Mesendoderm (in vitro differentiated cells): ENCODE measurements at regions not wholly inside any gene's neighbourhood (a gene's known extent, or its start where the extent isn't known, plus 50 kb on each side); places are given as distances from the start of the nearest gene placed in this dataset.
"Not testable (repeated sequence)": the region's sequence is repeated elsewhere in the genome, so short reads cannot be mapped to it uniquely, and the experiment has no call there.

Experiments
- DNase-seq: peaks from one replicate; pipeline ENCODE4 v3.0.0; 2013
- H2AK5ac ChIP-seq: 2 replicates; pipeline ENCODE4 v1.6.1; 2013; ENCODE audit warnings: low read length, inconsistent platforms
- H2BK120ac ChIP-seq: 2 replicates; pipeline ENCODE4 v1.6.1; 2013; ENCODE audit warnings: low read depth, mild to moderate bottlenecking, low read length, moderate library complexity, mixed read lengths
- H2BK15ac ChIP-seq: replicated peaks from 2 replicates; pipeline ENCODE4 v1.6.1; 2013; ENCODE audit warnings: low read depth, mild to moderate bottlenecking, moderate library complexity
- H2BK5ac ChIP-seq: 2 replicates; pipeline ENCODE4 v1.6.1; 2013; ENCODE audit warnings: low read length, inconsistent platforms
- H3K18ac ChIP-seq: 2 replicates; pipeline ENCODE4 v1.6.1; 2013; ENCODE audit warnings: mild to moderate bottlenecking, low read length, mixed read lengths
- H3K23ac ChIP-seq: one replicate; pipeline ENCODE4 v1.6.1; 2013; ENCODE audit warnings: low read length
- H3K27ac ChIP-seq: 2 replicates; pipeline ENCODE4 v1.5.1; 2013; ENCODE audit warnings: low read depth, mild to moderate bottlenecking, inconsistent platforms, low read length, moderate library complexity
- H3K27me3 ChIP-seq: 2 replicates; pipeline ENCODE4 v1.6.1; 2013; ENCODE audit warnings: low read length, control low read depth, mild to moderate bottlenecking, inconsistent platforms; ENCODE audit not compliant: insufficient read depth, poor library complexity
- H3K36me3 ChIP-seq: 2 replicates; pipeline ENCODE4 v1.6.1; 2013; ENCODE audit warnings: low read length, inconsistent platforms; ENCODE audit not compliant: control insufficient read depth, insufficient read depth
- H3K4ac ChIP-seq: one replicate; pipeline ENCODE4 v1.6.1; 2013; ENCODE audit warnings: low read depth, mild to moderate bottlenecking, low read length, moderate library complexity
- H3K4me1 ChIP-seq: 2 replicates; pipeline ENCODE4 v1.6.1; 2013; ENCODE audit warnings: low read depth, low read length, inconsistent platforms; ENCODE audit not compliant: control insufficient read depth
- H3K4me2 ChIP-seq: 2 replicates; pipeline ENCODE4 v1.6.1; 2013; ENCODE audit warnings: low read length
- H3K4me3 ChIP-seq: 2 replicates; pipeline ENCODE4 v1.5.1; 2013; ENCODE audit warnings: mild to moderate bottlenecking, low read length
- H3K56ac ChIP-seq: one replicate; pipeline ENCODE4 v1.6.1; 2013; ENCODE audit warnings: low read length
- H3K79me1 ChIP-seq: 2 replicates; pipeline ENCODE4 v1.6.1; 2013; ENCODE audit warnings: low read length, inconsistent platforms
- H3K79me2 ChIP-seq: 2 replicates; pipeline ENCODE4 v1.6.1; 2013; ENCODE audit warnings: mild to moderate bottlenecking, low read length; ENCODE audit not compliant: control insufficient read depth, insufficient read depth
- H3K9ac ChIP-seq: 2 replicates; pipeline ENCODE4 v1.6.1; 2013; ENCODE audit warnings: low read length, inconsistent platforms
- H4K5ac ChIP-seq: one replicate; pipeline ENCODE4 v1.6.1; 2013; ENCODE audit warnings: low read length
- H4K8ac ChIP-seq: one replicate; pipeline ENCODE4 v1.6.1; 2013; ENCODE audit warnings: low read depth, mild to moderate bottlenecking, control low read depth, low read length, moderate library complexity
- WGBS: extraction: QIAGEN DNeasy Blood & Tissue Kit; methylation state at CpG from one replicate; pipeline ENCODE4 v1.1.7; 2013; ENCODE audit warnings: low lambda C conversion rate, missing lambda C conversion rate; ENCODE audit not compliant: insufficient coverage; ENCODE audit errors: extremely low coverage; 5-methylcytosine and 5-hydroxymethylcytosine counted together

- Histone ChIP-seq H3K79me2 (no peaks in the 10 kb centered on the region), H3K4me2 (no peak overlapping the region), H4K8ac (no peak overlapping the region), H2BK15ac (no peak overlapping the region), H4K5ac (no peak overlapping the region), H3K9ac (no peak overlapping the region), H2BK5ac (no peak overlapping the region), H3K18ac (no peak overlapping the region), H3K4ac (no peak overlapping the region), H3K23ac (peak overlapping the region; percentile 39), H3K79me1 (no peaks in the 10 kb centered on the region), H2AK5ac (no peak overlapping the region), H3K27me3 (no peaks in the 10 kb centered on the region), H3K4me1 (no peaks in the 10 kb centered on the region), H3K56ac (no peak overlapping the region), H3K27ac (no peak overlapping the region), H2BK120ac (no peak overlapping the region), H3K36me3 (no peaks in the 10 kb centered on the region), H3K4me3 (no peak overlapping the region)
- no CpG with 5 or more reads among the region's 5 CpGs for WGBS
- peak; percentile 60 for DNase-seq
Observed at GRCh38 chr12:53868511-53868986, 70.1 kb upstream of the HOXC13 start.

GRCh38 chr12:53869500-53869899 is 69.1 kb upstream of the HOXC13 start:
- no peak overlapping the region for H4K5ac ChIP-seq
- H3K4me3 ChIP-seq: no peak overlapping the region
- H3K9ac ChIP-seq: no peak overlapping the region
- no peak overlapping the region for H2BK15ac ChIP-seq
- H2BK5ac ChIP-seq: no peak overlapping the region
- no peak overlapping the region for H3K4me2 ChIP-seq
- no peak overlapping the region for H2AK5ac ChIP-seq
- no peaks in the 10 kb centered on the region for H3K79me1 ChIP-seq
- no peaks in the 10 kb centered on the region for H3K4me1 ChIP-seq
- H3K27me3 ChIP-seq: no peaks in the 10 kb centered on the region
- no peak overlapping the region for H4K8ac ChIP-seq
- no peaks in the 10 kb centered on the region for H3K79me2 ChIP-seq
- no peaks in the 10 kb centered on the region for H3K36me3 ChIP-seq
- H3K23ac ChIP-seq: no peak overlapping the region
- no peak for DNase-seq
- no peak overlapping the region for H2BK120ac ChIP-seq
- no peak overlapping the region for H3K18ac ChIP-seq
- no peak overlapping the region for H3K4ac ChIP-seq
- no peak overlapping the region for H3K27ac ChIP-seq
- no CpG with 5 or more reads among the region's 1 CpG for WGBS
- H3K56ac ChIP-seq: no peak overlapping the region

- DNase-seq: peak; percentile 25
- Histone ChIP-seq H2AK5ac (no peak overlapping the region), H3K79me1 (no peaks in the 10 kb centered on the region), H4K8ac (no peak overlapping the region), H3K4me3 (no peak overlapping the region), H3K18ac (no peak overlapping the region), H3K79me2 (no peaks in the 10 kb centered on the region), H4K5ac (no peak overlapping the region), H3K4me1 (no peaks in the 10 kb centered on the region), H3K36me3 (no peaks in the 10 kb centered on the region), H2BK120ac (no peak overlapping the region), H3K4me2 (no peak overlapping the region), H3K9ac (no peak overlapping the region), H3K4ac (no peak overlapping the region), H2BK5ac (no peak overlapping the region), H2BK15ac (no peak overlapping the region), H3K56ac (no peak overlapping the region), H3K23ac (no peak overlapping the region), H3K27me3 (no peaks in the 10 kb centered on the region), H3K27ac (no peak overlapping the region)
- no CpG with 5 or more reads among the region's 4 CpGs for WGBS
Observed at GRCh38 chr12:53870117-53870516, 68.5 kb upstream of the HOXC13 start.

- Histone ChIP-seq H3K56ac (no peak overlapping the region), H2AK5ac (no peak overlapping the region), H3K4me1 (no peaks in the 10 kb centered on the region), H3K27ac (no peak overlapping the region), H3K4me3 (no peak overlapping the region), H3K36me3 (no peaks in the 10 kb centered on the region), H3K18ac (no peak overlapping the region), H4K5ac (no peak overlapping the region), H3K23ac (no peak overlapping the region), H2BK120ac (no peak overlapping the region), H3K4ac (no peak overlapping the region), H4K8ac (no peak overlapping the region), H3K79me1 (no peaks in the 10 kb centered on the region), H3K9ac (no peak overlapping the region), H3K79me2 (no peaks in the 10 kb centered on the region), H3K4me2 (no peak overlapping the region), H3K27me3 (no peaks in the 10 kb centered on the region), H2BK15ac (no peak overlapping the region), H2BK5ac (no peak overlapping the region)
- DNase-seq: no peak
Observed at GRCh38 chr12:53871367-53871766, 67.3 kb upstream of the HOXC13 start.

- no peak overlapping the region for H4K8ac ChIP-seq
- WGBS: no CpG with 5 or more reads among the region's 2 CpGs
- no peak for DNase-seq
Observed at GRCh38 chr12:53872367-53872766, 66.3 kb upstream of the HOXC13 start.

GRCh38 chr12:53877961-53878360 is 60.7 kb upstream of the HOXC13 start:
- not testable (repeated sequence) for H3K4me1 ChIP-seq, H3K9ac ChIP-seq, H2BK120ac ChIP-seq, H3K4me3 ChIP-seq, H3K56ac ChIP-seq, H4K5ac ChIP-seq, DNase-seq, H3K79me1 ChIP-seq, H4K8ac ChIP-seq, H2AK5ac ChIP-seq, H3K79me2 ChIP-seq, H3K4me2 ChIP-seq, H2BK5ac ChIP-seq, H3K36me3 ChIP-seq, H3K18ac ChIP-seq, H3K23ac ChIP-seq, H3K27me3 ChIP-seq, H3K27ac ChIP-seq, H2BK15ac ChIP-seq, H3K4ac ChIP-seq
- no CpG with 5 or more reads among the region's 3 CpGs for WGBS

More at GRCh38 chr12:53872367-53872766, 66.3 kb upstream of the HOXC13 start:
- no peak overlapping the region for H3K27ac ChIP-seq
- H3K4ac ChIP-seq: no peak overlapping the region
- H3K79me1 ChIP-seq: no peaks in the 10 kb centered on the region
- H3K27me3 ChIP-seq: no peaks in the 10 kb centered on the region
- no peak overlapping the region for H2BK5ac ChIP-seq
- H3K23ac ChIP-seq: no peak overlapping the region
- H3K9ac ChIP-seq: no peak overlapping the region
- H3K36me3 ChIP-seq: no peaks in the 10 kb centered on the region
- H3K56ac ChIP-seq: no peak overlapping the region
- H3K79me2 ChIP-seq: no peaks in the 10 kb centered on the region
- no peak overlapping the region for H2AK5ac ChIP-seq
- H2BK15ac ChIP-seq: no peak overlapping the region
- H3K4me1 ChIP-seq: no peaks in the 10 kb centered on the region
- no peak overlapping the region for H3K4me3 ChIP-seq
- H4K5ac ChIP-seq: no peak overlapping the region
- no peak overlapping the region for H3K18ac ChIP-seq
- no peak overlapping the region for H2BK120ac ChIP-seq
- H3K4me2 ChIP-seq: no peak overlapping the region
